ENCODE measurements at regions not wholly inside any gene's neighbourhood (a gene's known extent, or its start where the extent isn't known, plus 50 kb on each side); places are given as distances from the start of the nearest gene placed in this dataset.

DNA sequence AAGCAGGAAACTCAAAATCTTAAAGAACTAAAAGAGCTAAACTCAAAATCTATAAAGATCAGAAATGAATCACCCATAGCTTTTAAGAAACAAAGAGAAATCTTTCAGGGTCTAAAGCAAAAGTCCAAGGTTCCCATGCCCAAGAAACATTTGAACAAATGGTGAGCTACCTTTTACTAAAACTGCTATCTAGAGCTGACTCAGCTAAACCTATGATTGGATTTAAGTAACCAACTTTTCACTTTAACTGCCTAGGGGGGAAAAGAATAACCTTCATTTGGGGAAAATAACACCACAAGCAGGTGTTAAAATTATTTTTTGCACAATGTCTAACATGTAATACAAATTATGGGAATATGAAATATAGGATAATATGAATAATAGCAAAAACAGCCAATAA is 328.4 kb downstream of the PHF14 start:
- no peak for DNase-seq (ENCODE audit: low spot score)
- H3K4me1 ChIP-seq (ENCODE audit: insufficient read depth, poor library complexity, severe bottlenecking), result no peaks in the 10 kb centered on the region
- no peaks in the 10 kb centered on the region for H3K27me3 ChIP-seq (ENCODE audit: insufficient read depth, poor library complexity, severe bottlenecking)
- no peak overlapping the region for H3K4me3 ChIP-seq (ENCODE audit: severe bottlenecking)
- no peak for ATAC-seq (ENCODE audit: low read depth)
- H3K36me3 ChIP-seq (ENCODE audit: low read depth), result no peaks in the 10 kb centered on the region
- H3K27ac ChIP-seq (ENCODE audit: poor library complexity, severe bottlenecking), result no peak overlapping the region
- H3K9me3 ChIP-seq (ENCODE audit: severe bottlenecking), result peaks cover 4% of the 10 kb centered on the region
- TF ChIP-seq, protein P1, sequence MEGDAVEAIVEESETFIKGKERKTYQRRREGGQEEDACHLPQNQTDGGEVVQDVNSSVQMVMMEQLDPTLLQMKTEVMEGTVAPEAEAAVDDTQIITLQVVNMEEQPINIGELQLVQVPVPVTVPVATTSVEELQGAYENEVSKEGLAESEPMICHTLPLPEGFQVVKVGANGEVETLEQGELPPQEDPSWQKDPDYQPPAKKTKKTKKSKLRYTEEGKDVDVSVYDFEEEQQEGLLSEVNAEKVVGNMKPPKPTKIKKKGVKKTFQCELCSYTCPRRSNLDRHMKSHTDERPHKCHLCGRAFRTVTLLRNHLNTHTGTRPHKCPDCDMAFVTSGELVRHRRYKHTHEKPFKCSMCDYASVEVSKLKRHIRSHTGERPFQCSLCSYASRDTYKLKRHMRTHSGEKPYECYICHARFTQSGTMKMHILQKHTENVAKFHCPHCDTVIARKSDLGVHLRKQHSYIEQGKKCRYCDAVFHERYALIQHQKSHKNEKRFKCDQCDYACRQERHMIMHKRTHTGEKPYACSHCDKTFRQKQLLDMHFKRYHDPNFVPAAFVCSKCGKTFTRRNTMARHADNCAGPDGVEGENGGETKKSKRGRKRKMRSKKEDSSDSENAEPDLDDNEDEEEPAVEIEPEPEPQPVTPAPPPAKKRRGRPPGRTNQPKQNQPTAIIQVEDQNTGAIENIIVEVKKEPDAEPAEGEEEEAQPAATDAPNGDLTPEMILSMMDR (IDR thresholded peaks at IDR 0.05; ENCODE audit: poor library complexity, severe bottlenecking), result no peak

DNA sequence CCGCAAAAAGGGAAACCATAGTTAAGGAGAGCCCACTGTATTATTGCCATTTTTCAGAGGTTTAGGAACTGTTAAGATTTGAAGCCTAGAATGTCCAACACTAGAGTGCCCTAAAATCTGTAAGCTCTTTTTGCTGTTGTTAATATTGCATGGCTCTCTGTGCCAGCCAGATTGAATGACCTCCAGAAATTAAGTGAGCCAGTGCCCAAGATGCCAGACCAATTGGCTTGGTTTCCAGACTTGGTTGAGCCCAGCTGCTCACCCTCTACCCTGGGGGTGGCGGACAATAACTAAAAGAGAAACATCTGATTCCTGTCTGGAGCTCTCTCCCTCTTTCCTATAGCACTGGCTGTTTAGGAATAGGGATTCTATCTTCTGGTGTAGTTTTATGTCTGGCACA is 340.1 kb downstream of the PHF14 start:
- Histone ChIP-seq H3K27me3 (ENCODE audit: insufficient read depth, poor library complexity, severe bottlenecking) (no peaks in the 10 kb centered on the region), H3K27ac (ENCODE audit: poor library complexity, severe bottlenecking) (no peak overlapping the region), H3K4me3 (ENCODE audit: severe bottlenecking) (no peak overlapping the region), H3K36me3 (ENCODE audit: low read depth) (no peaks in the 10 kb centered on the region), H3K9me3 (ENCODE audit: severe bottlenecking) (no peaks in the 10 kb centered on the region), H3K4me1 (ENCODE audit: insufficient read depth, poor library complexity, severe bottlenecking) (no peaks in the 10 kb centered on the region)
- no peak for DNase-seq (ENCODE audit: low spot score)
- TF ChIP-seq, protein P1 (IDR thresholded peaks at IDR 0.05; ENCODE audit: poor library complexity, severe bottlenecking), result no peak
- no peak for ATAC-seq (ENCODE audit: low read depth)

DNA sequence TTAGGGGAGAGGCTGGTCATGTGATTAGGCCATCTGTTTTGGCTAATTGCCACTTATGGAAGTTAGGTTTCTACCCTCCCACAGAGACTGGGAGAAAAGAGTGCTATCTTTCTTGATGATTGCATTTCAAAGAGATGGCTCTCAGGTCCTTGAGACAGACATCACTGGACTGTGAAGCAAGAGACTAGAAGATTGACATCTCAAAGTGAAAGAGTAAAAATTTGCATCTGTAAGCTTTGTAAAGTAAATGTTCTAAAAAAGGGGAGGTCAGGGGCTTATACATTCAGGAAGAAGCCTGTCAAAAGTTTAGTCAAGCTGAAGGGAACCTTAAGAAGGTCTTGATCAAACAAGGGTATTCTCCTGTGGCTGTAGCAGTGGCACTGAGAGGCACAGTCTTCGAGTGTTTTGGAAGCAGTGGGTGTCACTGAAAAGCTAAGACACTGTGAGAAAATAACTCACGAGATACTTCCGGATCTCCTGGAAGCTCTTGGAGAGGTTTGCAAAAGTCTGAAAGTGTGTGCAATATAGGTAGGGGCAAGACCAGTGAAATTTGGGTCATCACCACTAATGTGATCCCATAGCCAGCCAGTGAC is 342.1 kb downstream of the PHF14 start:
- ATAC-seq (ENCODE audit: low read depth), result no peak
- H3K4me1 ChIP-seq (ENCODE audit: insufficient read depth, poor library complexity, severe bottlenecking), result no peaks in the 10 kb centered on the region

DNA sequence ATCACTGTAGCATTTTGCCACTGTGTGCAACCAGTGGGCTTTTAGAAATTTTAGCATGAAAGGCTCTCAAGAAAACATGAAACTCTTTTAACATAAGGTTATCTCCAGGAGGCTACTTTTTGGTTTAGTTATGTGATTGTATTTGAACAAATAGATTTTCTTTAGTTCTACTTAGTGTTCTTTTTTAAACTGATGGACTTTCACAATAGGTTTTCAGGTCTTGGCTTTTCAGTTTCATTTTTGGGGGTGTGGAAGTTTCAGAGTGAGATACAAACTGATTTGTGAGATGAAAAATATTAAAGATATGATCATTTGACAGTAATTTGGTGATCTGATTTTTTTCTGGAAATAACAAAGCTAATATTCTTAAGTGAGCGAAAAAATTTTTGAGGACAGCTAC is 344.1 kb downstream of the PHF14 start:
- Histone ChIP-seq H3K4me1 (ENCODE audit: insufficient read depth, poor library complexity, severe bottlenecking) (no peaks in the 10 kb centered on the region), H3K9me3 (ENCODE audit: severe bottlenecking) (no peaks in the 10 kb centered on the region), H3K27me3 (ENCODE audit: insufficient read depth, poor library complexity, severe bottlenecking) (no peaks in the 10 kb centered on the region), H3K4me3 (ENCODE audit: severe bottlenecking) (no peak overlapping the region), H3K36me3 (ENCODE audit: low read depth) (no peaks in the 10 kb centered on the region), H3K27ac (ENCODE audit: poor library complexity, severe bottlenecking) (no peak overlapping the region)
- ATAC-seq (ENCODE audit: low read depth) (no peak), DNase-seq (ENCODE audit: low spot score) (no peak)
- TF ChIP-seq, protein P1 (IDR thresholded peaks at IDR 0.05; ENCODE audit: poor library complexity, severe bottlenecking), result no peak

More for the DNA sequence above, 342.1 kb downstream of the PHF14 start:
- H3K4me3 ChIP-seq (ENCODE audit: severe bottlenecking), result no peak overlapping the region
- H3K9me3 ChIP-seq (ENCODE audit: severe bottlenecking), result no peaks in the 10 kb centered on the region
- TF ChIP-seq, protein P1 (IDR thresholded peaks at IDR 0.05; ENCODE audit: poor library complexity, severe bottlenecking), result no peak
- H3K36me3 ChIP-seq (ENCODE audit: low read depth), result no peaks in the 10 kb centered on the region
- no peak for DNase-seq (ENCODE audit: low spot score)
- no peak overlapping the region for H3K27ac ChIP-seq (ENCODE audit: poor library complexity, severe bottlenecking)
- H3K27me3 ChIP-seq (ENCODE audit: insufficient read depth, poor library complexity, severe bottlenecking), result no peaks in the 10 kb centered on the region

DNA sequence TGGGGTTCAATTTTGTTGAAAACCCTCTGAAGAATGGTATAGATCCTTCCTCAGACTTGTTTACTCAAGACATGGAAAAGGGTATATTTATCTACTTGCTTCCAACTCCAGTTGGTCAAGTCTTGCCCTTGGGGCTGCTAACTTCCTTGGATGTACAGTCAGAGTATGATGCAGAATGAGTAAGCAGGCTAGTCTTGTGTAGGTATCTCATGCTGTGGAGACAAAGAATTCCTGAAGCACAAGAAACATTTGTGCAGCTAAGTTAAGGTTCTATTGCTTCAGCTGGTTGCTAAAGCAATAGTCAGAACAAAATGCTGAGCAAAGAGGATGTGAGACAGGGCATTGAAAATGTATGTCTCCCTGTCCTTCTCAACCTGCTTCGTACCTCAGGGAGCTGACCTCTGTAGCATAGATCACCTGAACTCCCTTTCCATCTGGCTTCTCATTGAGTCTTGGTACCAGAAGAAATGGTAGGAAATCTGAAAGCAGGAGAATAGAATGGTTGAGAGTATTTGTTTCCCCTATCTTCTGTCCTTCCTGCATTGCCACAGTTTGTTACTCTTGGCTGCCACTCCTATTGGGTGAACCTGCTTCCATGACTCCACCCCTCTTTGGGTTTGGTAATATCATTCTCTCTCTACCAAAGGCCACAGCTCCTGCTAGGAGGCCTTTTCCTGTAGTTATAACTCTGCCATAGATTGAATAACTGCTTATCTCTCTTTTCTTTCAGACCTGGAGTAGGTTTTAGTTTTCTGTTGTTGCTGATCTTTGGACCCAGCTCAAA is 346.0 kb downstream of the PHF14 start:
- ATAC-seq (ENCODE audit: low read depth) (peak; percentile 90), DNase-seq (ENCODE audit: low spot score) (no peak)
- H3K4me3 ChIP-seq (ENCODE audit: severe bottlenecking), result no peak overlapping the region
- no peak overlapping the region for H3K27ac ChIP-seq (ENCODE audit: poor library complexity, severe bottlenecking)
- H3K9me3 ChIP-seq (ENCODE audit: severe bottlenecking), result no peaks in the 10 kb centered on the region
- H3K36me3 ChIP-seq (ENCODE audit: low read depth), result no peaks in the 10 kb centered on the region
- H3K27me3 ChIP-seq (ENCODE audit: insufficient read depth, poor library complexity, severe bottlenecking), result no peaks in the 10 kb centered on the region
- H3K4me1 ChIP-seq (ENCODE audit: insufficient read depth, poor library complexity, severe bottlenecking), result no peaks in the 10 kb centered on the region
- TF ChIP-seq, protein P1 (IDR thresholded peaks at IDR 0.05; ENCODE audit: poor library complexity, severe bottlenecking), result no peak
